Esophagus squamous epithelium (tissue), 5 donors: ENCODE measurements at regions not wholly inside any gene's neighbourhood (a gene's known extent, or its start where the extent isn't known, plus 50 kb on each side); places are given as distances from the start of the nearest gene placed in this dataset.

Experiments used
- DNase-seq: peaks from one replicate; lab custom pipeline; 2025; lab: John Stamatoyannopoulos, UW
- H3K27ac ChIP-seq, 4 donors: fragments of 200-600 bp; sonication (generic); one replicate each; pipeline ENCODE4 v1.5.1; 2016 to 2019; ENCODE audit warnings: mild to moderate bottlenecking in 1 of 4
- H3K27me3 ChIP-seq, 4 donors: fragments of 200-600 bp; sonication (generic); 1 replicate in 3 of 4; 2 replicates in 1 of 4; pipeline versions ENCODE4 v1.5.1 to v1.6.0; 2017 to 2021; ENCODE audit warnings: antibody characterized with exemption in 1 of 4
- H3K36me3 ChIP-seq, 3 donors: fragments of 200-600 bp; sonication (generic); one replicate each; pipeline ENCODE4 v1.5.1; 2016 to 2019
- H3K4me1 ChIP-seq, 3 donors: fragments of 200-600 bp; sonication (generic); one replicate each; pipeline ENCODE4 v1.5.1; 2017 to 2019
- H3K4me3 ChIP-seq, 4 donors: fragments of 200-600 bp; sonication (generic); 1 replicate in 3 of 4; 2 replicates in 1 of 4; pipeline ENCODE4 v1.5.1; 2016 to 2019; ENCODE audit warnings: mild to moderate bottlenecking in 2 of 4, moderate library complexity in 1 of 4
- H3K9me3 ChIP-seq, 3 donors: fragments of 200-600 bp; sonication (generic); one replicate each; pipeline ENCODE4 v1.5.1; 2016 to 2019
- CTCF ChIP-seq, 6 experiments: fragments of 450-650 bp in 4 of 6; fragments of 200-600 bp in 2 of 6; sonication (generic) in 2 of 6; IDR thresholded peaks; one replicate each; pipeline ENCODE4 v1.5.1; 2016 to 2019; ENCODE audit warnings: antibody characterized with exemption in 6 of 6, mild to moderate bottlenecking in 4 of 6, moderate library complexity in 4 of 6
- POLR2A ChIP-seq, 4 donors: fragments of 450-650 bp; IDR thresholded peaks; one replicate each; pipeline ENCODE4 v1.6.1; 2017; ENCODE audit warnings: antibody characterized with exemption in 4 of 4, mild to moderate bottlenecking in 4 of 4, moderate library complexity in 3 of 4
- WGBS, 2 donors: methylation state at CpG; one replicate each; pipeline ENCODE4 v1.1.5; 2018; 5-methylcytosine and 5-hydroxymethylcytosine counted together
- intact Hi-C: fragments of 100-400 bp; cut with DNase I; formaldehyde crosslinking; loops from one replicate; pipeline ENCODE4 v1.15.0; 2022
- donor health status: DM: yes; HTN: yes; CAD: no.

- Histone ChIP-seq H3K9me3 (no peaks in the 10 kb centered on the region), H3K27me3 (no peaks in the 10 kb centered on the region), H3K4me3 (no peak overlapping the region), H3K4me1 (no peaks in the 10 kb centered on the region), H3K27ac (no peak overlapping the region), H3K36me3 (no peaks in the 10 kb centered on the region)
- no peak for DNase-seq
- TF ChIP-seq CTCF (IDR thresholded peaks at IDR 0.05), result no peak
- no peak for TF ChIP-seq POLR2A (IDR thresholded peaks at IDR 0.05)
- intact Hi-C loops, result no loop called here
Observed at GRCh38 chr1:190649553-190649952, 171.9 kb upstream of the BRINP3 start.

- Histone ChIP-seq H3K4me3 (no peak overlapping the region), H3K27ac (no peak overlapping the region), H3K36me3 (no peaks in the 10 kb centered on the region), H3K4me1 (no peaks in the 10 kb centered on the region), H3K9me3 (no peaks in the 10 kb centered on the region), H3K27me3 (no peaks in the 10 kb centered on the region)
- WGBS, 2 donors, result 77 to 78% methylated on average over 2 of the region's 2 CpGs
- intact Hi-C loops, result no loop called here
- no peak for DNase-seq
- TF ChIP-seq POLR2A (IDR thresholded peaks at IDR 0.05), result no peak
Observed at GRCh38 chr1:190658907-190659306, 181.2 kb upstream of the BRINP3 start.

- 63 to 75% methylated on average over 1 of the region's 1 CpG for WGBS, 2 donors
- Histone ChIP-seq H3K27ac (no peak overlapping the region), H3K4me3 (no peak overlapping the region), H3K36me3 (no peaks in the 10 kb centered on the region), H3K9me3 (no peaks in the 10 kb centered on the region), H3K4me1 (no peaks in the 10 kb centered on the region), H3K27me3 (no peaks in the 10 kb centered on the region)
- intact Hi-C loops, result no loop called here
- DNase-seq, result no peak
- TF ChIP-seq POLR2A (IDR thresholded peaks at IDR 0.05) (no peak), CTCF (IDR thresholded peaks at IDR 0.05) (no peak)
Observed at GRCh38 chr1:190663962-190664361, 186.3 kb upstream of the BRINP3 start.

- no peaks in the 10 kb centered on the region for H3K27me3 ChIP-seq
- H3K9me3 ChIP-seq, result no peaks in the 10 kb centered on the region
- H3K27ac ChIP-seq, result no peak overlapping the region
- no peak for DNase-seq
- no peaks in the 10 kb centered on the region for H3K36me3 ChIP-seq
- H3K4me3 ChIP-seq, result no peak overlapping the region
- intact Hi-C loops, result no loop called here
- H3K4me1 ChIP-seq, result no peaks in the 10 kb centered on the region
- no peak for TF ChIP-seq POLR2A (IDR thresholded peaks at IDR 0.05)
- TF ChIP-seq CTCF (IDR thresholded peaks at IDR 0.05), result no peak
Observed at GRCh38 chr1:190665045-190665444, 187.4 kb upstream of the BRINP3 start.

- TF ChIP-seq CTCF (IDR thresholded peaks at IDR 0.05) (no peak), POLR2A (IDR thresholded peaks at IDR 0.05) (no peak)
- DNase-seq, result no peak
- H3K9me3 ChIP-seq, result no peaks in the 10 kb centered on the region
Observed at GRCh38 chr1:190667914-190668313, 190.2 kb upstream of the BRINP3 start.

GRCh38 chr1:190679044-190679443, 201.4 kb upstream of the BRINP3 start:
- TF ChIP-seq CTCF (IDR thresholded peaks at IDR 0.05) (no peak), POLR2A (IDR thresholded peaks at IDR 0.05) (no peak)
- Histone ChIP-seq H3K27ac (no peak overlapping the region), H3K36me3 (no peaks in the 10 kb centered on the region), H3K4me3 (no peak overlapping the region), H3K9me3 (peaks cover 0 to 7% (median 0%) of the 10 kb centered on the region in 3 donors), H3K27me3 (no peaks in the 10 kb centered on the region), H3K4me1 (no peaks in the 10 kb centered on the region)
- DNase-seq, result no peak
- intact Hi-C loops, result no loop called here
- 54 to 62% methylated on average over 4 of the region's 4 CpGs for WGBS, 2 donors

More at GRCh38 chr1:190667914-190668313, 190.2 kb upstream of the BRINP3 start:
- no peaks in the 10 kb centered on the region for H3K36me3 ChIP-seq
- H3K4me1 ChIP-seq, result no peaks in the 10 kb centered on the region
- H3K27me3 ChIP-seq, result no peaks in the 10 kb centered on the region
- H3K4me3 ChIP-seq, result no peak overlapping the region
- intact Hi-C loops, result no loop called here
- H3K27ac ChIP-seq, result no peak overlapping the region
